T1000 (cell line): ENCODE measurements at regions not wholly inside any gene's neighbourhood (a gene's known extent, or its start where the extent isn't known, plus 50 kb on each side); places are given as distances from the start of the nearest gene placed in this dataset.
"Not testable (repeated sequence)": the region's sequence is repeated elsewhere in the genome, so short reads cannot be mapped to it uniquely, and the experiment has no call there.

Experiments
- DNase-seq: peaks from one replicate; lab custom pipeline; 2025; ENCODE audit warnings: mixed read lengths; lab: John Stamatoyannopoulos, UW

DNA sequence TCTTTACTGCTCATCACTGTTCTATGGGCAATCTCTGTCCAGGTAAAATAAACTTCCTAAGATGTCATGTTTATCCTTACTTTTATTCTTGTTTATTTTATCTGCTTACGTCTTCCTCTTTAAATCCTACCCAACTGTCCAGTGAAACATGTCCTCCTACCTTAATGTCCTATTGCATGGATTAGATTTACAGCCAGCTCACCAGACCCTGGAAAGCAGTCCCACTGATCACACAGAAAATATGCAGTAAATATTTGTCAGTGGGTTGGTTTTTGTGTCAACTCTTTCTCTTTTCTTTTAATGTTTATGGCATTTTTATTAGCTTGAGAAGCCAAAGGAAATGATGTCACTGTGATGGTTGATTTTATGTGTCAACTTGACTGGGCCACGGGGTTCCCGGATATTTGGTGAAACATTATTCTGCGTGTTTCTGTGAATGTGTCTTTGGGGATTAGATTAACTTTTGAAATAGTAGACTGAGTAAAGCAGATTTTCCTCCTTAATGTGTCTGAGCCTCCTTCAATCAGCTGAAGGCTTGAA lies 258.3 kb downstream of the SRGAP2C start:
- no peak for DNase-seq

DNA sequence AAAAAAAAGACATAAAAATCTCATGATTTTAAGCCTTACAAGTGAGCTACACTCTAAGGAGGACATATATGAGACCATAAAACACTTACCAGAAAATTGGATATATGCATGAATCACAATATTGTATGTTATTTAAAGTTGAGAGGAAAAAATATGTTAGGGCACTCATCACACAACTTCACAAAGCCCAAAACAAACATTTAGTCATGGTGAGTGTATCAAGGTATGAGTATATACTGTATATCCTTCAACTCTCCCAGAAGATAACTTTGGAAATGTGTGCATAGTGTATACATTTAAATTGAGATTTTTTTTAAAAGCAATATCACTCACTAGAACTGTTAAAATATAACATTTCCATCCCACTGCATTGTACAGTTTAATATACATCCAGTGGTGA lies 259.3 kb downstream of the SRGAP2C start:
- no peak for DNase-seq

- DNase-seq: no peak
These were observed 260.9 kb downstream of the SRGAP2C start for GRCh38 chr1:121445679-121446078.

DNA sequence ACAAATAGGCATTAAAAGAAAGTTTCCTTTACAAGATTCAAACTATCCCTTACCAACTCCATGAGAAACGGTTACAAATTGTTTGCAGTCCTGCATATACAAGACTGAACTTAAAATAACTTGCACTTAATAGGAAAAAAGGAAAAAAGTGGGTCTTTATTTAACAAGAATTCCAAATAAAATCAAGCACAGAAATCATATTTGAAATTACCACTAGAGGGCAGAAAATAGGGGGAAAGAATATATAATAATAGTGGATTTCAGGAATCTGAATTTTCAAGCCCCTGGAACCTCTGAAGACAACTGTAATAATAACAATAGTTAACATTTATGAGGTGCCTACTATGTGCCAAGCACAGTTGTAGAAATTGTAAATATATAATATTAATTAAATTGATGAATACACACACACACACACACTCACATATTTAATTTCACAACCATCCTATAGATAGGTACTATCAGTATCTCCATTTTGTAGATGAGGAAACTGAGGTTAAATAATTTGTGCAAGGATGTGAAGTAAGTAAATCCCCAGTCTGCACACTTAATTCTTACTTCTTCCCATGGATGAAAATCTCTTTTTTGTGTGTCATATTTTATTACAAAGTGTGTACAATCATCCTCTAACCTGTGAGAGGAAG lies 262.6 kb downstream of the SRGAP2C start:
- not testable (repeated sequence) for DNase-seq

DNA sequence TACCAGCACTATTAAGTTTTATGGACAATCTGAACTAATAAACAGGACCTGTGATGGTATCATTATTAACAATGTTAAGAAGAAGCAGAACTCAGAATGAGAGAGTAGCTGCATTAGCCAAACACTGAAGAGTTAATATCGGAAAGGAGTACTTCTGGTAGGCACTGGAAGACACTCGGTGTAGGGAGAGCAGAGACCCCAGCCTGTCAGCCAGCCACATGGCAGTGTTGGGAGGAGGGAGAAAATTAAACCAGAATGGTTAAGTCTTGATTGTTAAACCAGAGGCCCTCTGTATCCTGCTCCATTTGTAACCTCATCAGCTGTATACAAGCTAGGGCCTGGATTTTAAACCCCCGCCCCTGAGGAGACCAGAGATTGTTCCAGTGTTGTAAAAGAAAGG lies 263.3 kb downstream of the SRGAP2C start:
- not testable (repeated sequence) for DNase-seq

DNA sequence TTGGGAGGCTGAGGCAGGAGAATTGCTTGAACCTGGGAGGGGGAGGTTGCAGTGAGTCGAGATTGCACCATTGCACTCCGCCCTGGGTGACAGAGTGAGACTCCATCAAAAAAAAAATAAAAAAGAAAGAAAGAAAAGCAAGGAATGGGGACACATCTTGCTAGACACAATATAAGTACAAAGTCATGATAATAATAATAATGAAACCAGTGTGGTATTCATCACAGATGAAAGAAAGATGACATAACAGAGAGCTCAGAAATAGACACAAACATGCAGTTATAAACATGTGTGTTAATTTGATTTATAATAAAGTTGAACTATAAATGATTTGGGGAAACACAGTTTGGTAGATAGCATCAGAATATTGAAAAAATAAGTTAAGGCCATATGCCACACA lies 264.1 kb downstream of the SRGAP2C start:
- DNase-seq: no peak

GRCh38 chr1:121452484-121452883 lies 267.7 kb downstream of the SRGAP2C start:
- DNase-seq: no peak

DNA sequence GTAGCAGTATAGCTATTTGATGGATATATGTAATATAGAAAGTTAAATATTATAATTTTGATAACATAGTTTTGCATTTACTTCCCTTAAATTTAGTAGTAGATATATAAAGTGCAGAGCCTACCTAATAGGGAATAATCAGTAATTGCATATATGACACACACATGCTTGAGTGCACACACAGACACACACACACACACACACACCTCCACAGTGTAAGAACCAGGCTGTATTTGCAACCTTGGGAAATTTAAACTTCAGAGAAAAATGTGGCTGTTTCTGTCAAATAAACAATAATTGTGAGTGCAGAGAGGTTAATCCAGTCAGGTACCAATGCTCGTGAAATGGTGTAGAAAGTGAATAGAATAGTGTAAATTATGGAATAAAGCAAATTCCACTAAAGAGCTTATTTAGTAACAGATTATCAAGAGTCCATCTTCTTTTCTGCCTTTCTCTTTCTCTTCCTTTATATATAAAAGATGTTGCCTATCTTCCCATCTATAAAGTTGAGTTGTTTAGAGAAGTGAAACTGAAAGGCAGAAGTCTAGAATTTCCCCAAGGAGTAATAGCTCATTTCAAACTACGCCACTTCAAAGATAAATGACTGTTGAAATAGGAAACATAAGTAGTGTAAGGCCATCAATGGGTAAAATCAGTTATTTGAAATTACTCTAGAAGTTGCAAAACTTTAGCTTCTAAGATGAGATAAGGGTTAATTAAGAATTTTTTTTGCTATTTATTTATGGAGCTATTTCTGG lies 273.7 kb downstream of the SRGAP2C start:
- DNase-seq: no peak

DNA sequence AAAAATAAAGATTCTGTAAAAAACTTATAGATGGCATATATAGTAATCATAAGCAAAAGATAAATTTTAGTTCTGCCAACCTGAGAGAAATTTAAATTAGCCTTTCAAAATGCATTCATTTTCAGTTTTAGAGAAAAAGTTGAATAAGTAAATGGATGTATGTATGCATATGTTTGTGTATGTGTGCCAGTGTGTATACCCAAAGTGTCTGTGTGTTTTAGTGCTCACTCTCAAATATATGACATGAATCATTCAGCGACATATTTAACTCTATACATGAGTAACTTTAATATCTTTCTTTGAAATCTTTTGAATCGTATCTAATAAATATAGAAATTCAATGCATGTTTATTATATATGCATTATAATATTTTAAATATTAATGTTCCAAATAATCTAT lies 274.5 kb downstream of the SRGAP2C start:
- DNase-seq: no peak

DNA sequence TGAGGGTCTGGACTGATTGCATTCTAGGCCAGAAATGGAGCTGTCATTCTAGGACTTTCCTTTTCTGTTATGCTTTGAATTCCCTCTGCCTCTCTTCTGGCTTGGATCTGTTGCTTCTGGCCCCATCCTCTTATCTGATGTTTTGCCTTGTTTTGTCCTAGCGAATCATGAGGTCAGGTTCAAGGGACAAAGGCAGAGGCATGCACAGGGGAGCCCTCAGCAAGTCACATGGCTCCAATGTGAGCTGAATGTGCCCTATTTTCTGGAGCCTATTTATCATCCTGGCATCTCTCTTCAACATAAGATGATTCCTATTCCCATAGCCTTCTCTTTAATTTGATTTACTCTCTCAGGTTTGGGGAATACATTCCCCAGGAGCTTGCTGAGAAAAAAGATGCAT lies 284.6 kb downstream of the SRGAP2C start:
- not testable (repeated sequence) for DNase-seq

GRCh38 chr1:121470401-121470800 lies 285.6 kb downstream of the SRGAP2C start:
- DNase-seq: not testable (repeated sequence)

GRCh38 chr1:121471523-121471922 lies 286.7 kb downstream of the SRGAP2C start:
- DNase-seq: no peak

DNA sequence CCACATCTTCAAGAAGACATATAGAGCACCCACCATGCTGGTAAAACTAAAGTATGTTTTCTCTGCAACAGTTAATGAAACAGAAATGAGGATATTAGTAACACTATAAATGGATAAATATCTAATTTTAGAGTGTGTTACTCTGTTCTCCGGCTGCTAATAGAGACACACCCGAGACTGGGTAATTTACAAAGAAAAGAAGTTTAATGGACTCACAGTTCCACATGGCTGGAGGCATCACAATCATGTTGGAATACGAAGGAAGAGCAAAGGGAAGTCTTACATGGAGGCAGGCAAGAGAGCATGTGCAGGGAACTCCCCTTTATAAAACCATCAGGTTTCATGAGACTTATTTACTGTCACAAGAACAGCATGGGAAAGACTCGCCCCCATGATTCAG lies 287.2 kb downstream of the SRGAP2C start:
- no peak for DNase-seq

DNA sequence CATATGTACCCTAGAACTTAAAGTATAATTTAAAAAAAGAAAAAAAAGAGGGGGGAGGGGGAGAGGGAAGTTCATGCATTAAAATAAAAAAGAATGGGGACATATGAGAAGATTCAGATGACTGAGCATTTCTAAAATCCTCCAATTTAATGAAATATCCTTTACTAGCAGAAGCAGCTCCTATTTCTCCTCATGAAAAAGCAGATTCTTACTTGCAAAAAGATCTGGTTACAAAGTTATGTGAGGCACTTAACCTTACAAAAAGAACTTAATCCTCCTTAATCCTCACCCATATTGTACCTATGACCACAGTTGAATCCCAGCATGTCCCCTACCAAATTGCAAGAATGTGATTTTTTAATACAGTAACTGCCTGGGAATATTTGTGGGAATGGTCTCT lies 298.5 kb downstream of the SRGAP2C start:
- no peak for DNase-seq

DNA sequence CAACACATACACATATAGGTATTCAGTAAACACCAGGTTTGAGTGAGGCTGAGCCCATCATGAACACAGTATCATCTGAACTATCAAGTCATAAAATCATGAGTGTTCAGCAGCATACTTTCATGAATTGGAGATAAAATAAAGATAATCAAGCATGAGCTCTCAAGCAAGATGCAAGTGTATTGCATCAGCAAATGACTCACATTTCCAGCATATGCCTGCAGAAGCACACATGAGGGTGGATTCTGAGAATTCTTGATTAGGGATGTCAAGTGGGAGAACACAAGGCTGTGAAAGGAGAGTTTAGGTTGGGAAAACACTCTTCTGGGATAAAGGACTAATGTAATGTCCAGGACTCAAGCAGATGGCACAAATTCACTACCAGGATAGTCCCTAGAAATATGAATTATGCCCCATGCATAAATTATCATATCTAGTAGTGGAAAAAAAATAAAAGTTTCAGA lies 299.2 kb downstream of the SRGAP2C start:
- DNase-seq: no peak

GRCh38 chr1:121494796-121495195 lies 310.0 kb downstream of the SRGAP2C start:
- DNase-seq: not testable (repeated sequence)

- DNase-seq: peak; percentile 35
These were observed 326.7 kb downstream of the SRGAP2C start for GRCh38 chr1:121511455-121511854.

DNA sequence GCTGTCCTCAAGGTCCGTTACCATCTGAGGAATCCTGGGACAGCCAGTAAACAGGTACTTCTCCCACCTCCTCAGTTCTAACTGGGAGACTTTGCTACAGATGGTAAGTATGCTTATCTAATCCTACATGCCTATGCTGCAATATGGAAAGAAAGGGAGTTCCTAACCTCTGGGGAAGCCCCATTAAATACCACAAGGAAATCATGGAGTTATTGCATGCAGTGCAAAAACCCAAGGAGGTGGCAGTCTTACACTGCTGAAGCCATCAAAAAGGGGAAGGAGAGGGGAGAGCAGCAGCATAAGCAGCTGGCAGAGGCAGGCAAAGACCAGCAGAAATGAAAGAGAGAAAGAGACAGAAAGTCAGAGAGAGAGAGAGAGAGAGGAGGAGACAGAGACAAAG lies 327.1 kb downstream of the SRGAP2C start:
- not testable (repeated sequence) for DNase-seq

DNA sequence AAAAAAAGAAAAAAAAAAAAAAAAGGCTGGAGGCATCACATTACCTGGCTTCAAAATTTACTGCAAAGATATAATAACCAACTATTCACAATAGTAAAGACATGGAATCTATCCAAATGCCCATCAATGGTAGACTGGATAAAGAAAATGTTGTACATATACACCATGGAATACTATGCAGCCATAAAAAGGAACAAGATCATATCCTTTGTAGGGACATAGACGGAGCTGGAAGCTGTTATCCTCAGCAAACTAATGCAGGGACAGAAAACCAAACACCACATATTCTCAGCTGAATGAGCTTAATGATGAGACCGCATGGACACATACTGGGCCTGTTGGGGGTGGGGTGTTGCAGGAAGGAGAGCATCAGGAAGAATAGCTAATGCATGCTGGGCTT lies 330.5 kb downstream of the SRGAP2C start:
- DNase-seq: no peak

DNA sequence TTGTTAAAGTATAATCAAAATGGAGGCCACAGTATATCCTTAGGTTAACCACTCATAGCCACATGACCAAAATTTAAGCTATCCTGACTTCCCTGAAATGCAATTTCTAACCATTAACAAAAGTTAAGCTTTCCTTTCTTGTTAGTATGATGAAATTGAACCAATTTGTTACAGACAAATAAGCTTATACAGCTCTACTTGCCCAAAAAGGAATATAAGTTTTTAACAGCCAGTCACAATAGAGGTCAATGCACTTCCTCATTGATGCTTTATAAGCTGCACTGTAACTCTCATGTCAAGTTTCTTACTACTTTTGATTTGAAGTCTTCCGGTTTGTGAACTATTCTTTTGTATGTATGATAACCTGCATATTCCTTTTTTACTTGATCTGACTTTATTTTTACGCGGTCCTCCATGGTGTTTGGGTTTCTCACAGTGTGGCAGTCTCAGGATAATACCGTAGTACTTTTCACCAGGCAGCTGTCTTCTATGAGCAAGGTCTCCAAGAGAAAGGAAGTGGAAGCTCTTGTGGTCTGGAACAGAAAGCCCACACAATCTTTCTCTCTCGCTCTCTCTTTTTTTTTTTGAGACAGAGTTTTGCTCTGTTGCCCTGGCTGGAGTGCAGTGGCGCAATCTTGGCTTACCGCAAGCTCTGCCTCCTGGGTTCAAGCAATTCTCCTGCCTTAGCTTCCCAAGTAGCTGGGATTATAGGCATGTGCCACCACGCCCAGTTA lies 331.6 kb downstream of the SRGAP2C start:
- no peak for DNase-seq

DNA sequence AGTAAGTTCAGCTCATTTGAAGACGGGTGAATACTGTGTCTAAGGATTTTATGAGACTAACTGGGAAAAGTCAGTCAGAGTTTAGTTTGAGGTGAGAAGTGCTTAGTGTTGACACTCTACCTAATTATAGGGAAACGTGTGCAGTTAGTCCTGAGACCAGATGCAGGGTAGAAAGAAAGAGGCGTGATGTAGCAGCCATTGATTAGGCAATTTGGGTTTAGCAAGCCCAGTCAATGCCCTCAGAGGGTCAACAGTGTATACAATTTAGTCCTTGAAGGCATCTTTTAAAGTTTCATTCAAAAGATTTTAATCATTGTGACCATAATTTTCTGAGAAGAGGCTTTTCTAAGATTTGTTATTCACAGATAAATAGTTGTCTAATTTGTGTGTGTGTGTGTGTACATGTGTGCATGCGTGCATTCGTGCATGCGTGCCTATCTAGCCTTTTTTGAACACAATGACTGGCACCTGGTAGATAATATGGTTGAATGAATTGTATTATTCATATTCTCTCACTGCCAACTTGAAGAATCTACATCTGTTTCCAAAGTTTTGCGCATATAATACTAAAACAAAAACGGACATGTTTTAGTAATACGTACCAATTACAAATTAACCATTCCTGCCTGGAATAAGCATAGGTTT lies 332.9 kb downstream of the SRGAP2C start:
- no peak for DNase-seq

DNA sequence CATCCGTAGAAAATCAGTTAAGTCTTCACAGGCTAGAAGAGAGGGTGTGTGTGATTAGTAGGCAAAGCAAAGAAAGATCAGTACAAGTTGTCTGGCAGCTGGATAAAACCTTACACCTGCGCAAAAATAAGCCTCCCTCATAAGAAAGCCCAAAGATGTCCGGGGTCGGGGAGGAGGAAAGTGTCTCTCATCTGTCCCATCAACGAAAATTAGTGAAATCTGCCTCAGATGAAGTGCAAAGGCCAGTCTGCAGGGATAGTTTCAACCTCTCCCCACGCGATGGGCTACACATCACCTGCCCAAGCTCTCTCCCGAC lies 333.9 kb downstream of the SRGAP2C start:
- no peak for DNase-seq
